Liver (tissue), 8 donors: ENCODE measurements at regions not wholly inside any gene's neighbourhood (a gene's known extent, or its start where the extent isn't known, plus 50 kb on each side); places are given as distances from the start of the nearest gene placed in this dataset.

Experiments used
- DNase-seq: peaks from one replicate; pipeline ENCODE4 v3.0.0-alpha.2; 2017; ENCODE audit warnings: low spot score
- H3K27ac ChIP-seq, 2 donors: one replicate each; pipeline ENCODE4 v1.7.0; 2013; ENCODE audit warnings: inconsistent platforms in 2 of 2, low read length in 2 of 2, control low read depth in 1 of 2, low read depth in 1 of 2, mild to moderate bottlenecking in 1 of 2
- H3K27me3 ChIP-seq, 4 donors: one replicate each; pipeline versions ENCODE4 v1.6.1 to v1.7.0; 2013; ENCODE audit warnings: low read length in 3 of 4, inconsistent platforms in 1 of 4, mild to moderate bottlenecking in 1 of 4, moderate library complexity in 1 of 4; ENCODE audit not compliant: control insufficient read depth in 4 of 4, insufficient read depth in 4 of 4
- H3K36me3 ChIP-seq, 4 donors: one replicate each; pipeline versions ENCODE4 v1.6.1 to v1.7.0; 2013; ENCODE audit warnings: low read length in 3 of 4, mild to moderate bottlenecking in 3 of 4, low read depth in 1 of 4, moderate library complexity in 1 of 4; ENCODE audit not compliant: control insufficient read depth in 4 of 4, insufficient read depth in 3 of 4
- H3K4me1 ChIP-seq, 4 donors: one replicate each; pipeline versions ENCODE4 v1.6.1 to v1.7.0; 2013; ENCODE audit warnings: low read length in 3 of 4, mild to moderate bottlenecking in 3 of 4, moderate library complexity in 1 of 4; ENCODE audit not compliant: control insufficient read depth in 4 of 4, insufficient read depth in 4 of 4
- H3K4me3 ChIP-seq, 3 donors: one replicate each; pipeline versions ENCODE4 v1.6.1 to v1.7.0; 2013; ENCODE audit warnings: low read length in 3 of 3, control low read depth in 1 of 3, low read depth in 1 of 3, mild to moderate bottlenecking in 1 of 3
- H3K9ac ChIP-seq, 2 donors: one replicate each; pipeline ENCODE4 v1.7.0; 2013; ENCODE audit warnings: low read length in 2 of 2, mild to moderate bottlenecking in 2 of 2, moderate library complexity in 2 of 2, control low read depth in 1 of 2, low read depth in 1 of 2
- H3K9me3 ChIP-seq, 4 donors: one replicate each; pipeline versions ENCODE4 v1.6.1 to v1.7.0; 2013; ENCODE audit warnings: low read length in 3 of 4; ENCODE audit not compliant: control insufficient read depth in 4 of 4
- ATF3 ChIP-seq: IDR thresholded peaks from 2 replicates; pipeline ENCODE4 v1.6.1; 2016; ENCODE audit warnings: antibody characterized with exemption
- CTCF ChIP-seq: fragments of 150-350 bp; IDR thresholded peaks from 2 replicates; pipeline ENCODE4 v1.5.1; 2017; ENCODE audit warnings: improper control_type of control experiment, low read depth, low read length; ENCODE audit not compliant: missing input control
- EGR1 ChIP-seq, 2 donors: IDR thresholded peaks; 2 replicates each; pipeline ENCODE4 v1.6.1; 2016 to 2018; ENCODE audit warnings: antibody characterized with exemption in 2 of 2, low read depth in 2 of 2
- FOXA1 ChIP-seq: IDR thresholded peaks from 2 replicates; pipeline ENCODE4 v1.6.1; 2016; ENCODE audit warnings: antibody characterized with exemption
- GABPA ChIP-seq, 2 donors: IDR thresholded peaks in 1 of 2; conservative IDR thresholded peaks in 1 of 2; 2 replicates each; pipeline ENCODE4 v1.6.1; 2016; ENCODE audit warnings: antibody characterized with exemption in 2 of 2, mild to moderate bottlenecking in 1 of 2, moderate library complexity in 1 of 2
- HNF4A ChIP-seq, 2 donors: conservative IDR thresholded peaks; 2 replicates each; pipeline ENCODE4 v1.6.1; 2016; ENCODE audit warnings: antibody characterized with exemption in 2 of 2, mild to moderate bottlenecking in 2 of 2
- JUND ChIP-seq, 2 donors: IDR thresholded peaks; 2 replicates each; pipeline ENCODE4 v1.6.1; 2016; ENCODE audit warnings: antibody characterized with exemption in 2 of 2
- MAX ChIP-seq: IDR thresholded peaks from 2 replicates; pipeline ENCODE4 v1.6.1; 2016; ENCODE audit warnings: antibody characterized with exemption
- RAD21 ChIP-seq, 2 donors: IDR thresholded peaks; 2 replicates each; pipeline ENCODE4 v1.6.1; 2016; ENCODE audit warnings: antibody characterized with exemption in 2 of 2, mild to moderate bottlenecking in 2 of 2
- REST ChIP-seq: IDR thresholded peaks from 2 replicates; pipeline ENCODE4 v1.6.1; 2016; ENCODE audit warnings: antibody characterized with exemption, mild to moderate bottlenecking
- RXRA ChIP-seq, 2 donors: IDR thresholded peaks; 2 replicates each; pipeline ENCODE4 v1.6.1; 2017 to 2018; ENCODE audit warnings: antibody characterized with exemption in 2 of 2, mild to moderate bottlenecking in 1 of 2
- SP1 ChIP-seq: IDR thresholded peaks from 2 replicates; pipeline ENCODE4 v1.6.1; 2018; ENCODE audit warnings: antibody characterized with exemption, mild to moderate bottlenecking
- TAF1 ChIP-seq: conservative IDR thresholded peaks from 2 replicates; pipeline ENCODE4 v1.6.1; 2016; ENCODE audit warnings: antibody characterized with exemption, mild to moderate bottlenecking
- YY1 ChIP-seq: IDR thresholded peaks from 2 replicates; pipeline ENCODE4 v1.6.1; 2016; ENCODE audit warnings: antibody characterized with exemption, mild to moderate bottlenecking
- ZBTB33 ChIP-seq: IDR thresholded peaks from 2 replicates; pipeline ENCODE4 v1.6.1; 2016; ENCODE audit warnings: antibody characterized with exemption
- WGBS: extraction: QIAGEN DNeasy Blood & Tissue Kit; methylation state at CpG from one replicate; pipeline ENCODE4 v1.1.7; 2013; 5-methylcytosine and 5-hydroxymethylcytosine counted together
- donor health status: healthy.
- donor health status: healthy.
- donor health status: healthy.
- donor health status: healthy.
- donor health status: healthy.

GRCh38 chr6:88529726-88530125 is 363.6 kb upstream of the CNR1 start (continued):
- no peak for TF ChIP-seq SP1

- Histone ChIP-seq H3K27me3 (no peaks in the 10 kb centered on the region), H3K9ac (no peak overlapping the region), H3K36me3 (no peaks in the 10 kb centered on the region), H3K4me3 (no peak overlapping the region), H3K9me3 (peaks cover 0 to 2% (median 0%) of the 10 kb centered on the region in 4 donors), H3K4me1 (no peaks in the 10 kb centered on the region), H3K27ac (no peak overlapping the region)
- no peak for TF ChIP-seq CTCF
- no peak for TF ChIP-seq MAX
- no peak for TF ChIP-seq TAF1
- no peak for TF ChIP-seq GABPA (IDR thresholded peaks at IDR 0.05 in 1 of 2, conservative IDR thresholded peaks at IDR 0.05 in 1 of 2)
- no peak for TF ChIP-seq RXRA (IDR thresholded peaks at IDR 0.05)
- no peak for TF ChIP-seq RAD21 (IDR thresholded peaks at IDR 0.05)
- TF ChIP-seq ZBTB33 = no peak
- TF ChIP-seq YY1 = no peak
- no peak for TF ChIP-seq REST
- no peak for TF ChIP-seq HNF4A (conservative IDR thresholded peaks at IDR 0.05)
- no peak for TF ChIP-seq JUND (IDR thresholded peaks at IDR 0.05)
- TF ChIP-seq ATF3 = no peak
- TF ChIP-seq FOXA1 = no peak
- no peak for TF ChIP-seq EGR1 (IDR thresholded peaks at IDR 0.05; ENCODE audit: low read depth in 2 of 2)
- DNase-seq = no peak
- WGBS = 77% methylated on average over 7 of the region's 7 CpGs
Measured at GRCh38 chr6:88520445-88520844, 354.3 kb upstream of the CNR1 start.

GRCh38 chr6:88520017-88520338 is 353.8 kb upstream of the CNR1 start:
- H3K27me3 ChIP-seq = no peaks in the 10 kb centered on the region
- no peak overlapping the region for H3K9ac ChIP-seq
- H3K4me1 ChIP-seq = no peaks in the 10 kb centered on the region

More at GRCh38 chr6:88520017-88520338, 353.8 kb upstream of the CNR1 start:
- H3K36me3 ChIP-seq = no peaks in the 10 kb centered on the region
- DNase-seq = no peak
- TF ChIP-seq TAF1 (no peak), SP1 (no peak), ZBTB33 (no peak)
- no peak overlapping the region for H3K4me3 ChIP-seq
- H3K27ac ChIP-seq = no peak overlapping the region
- peaks cover 0 to 2% (median 0%) of the 10 kb centered on the region in 4 donors for H3K9me3 ChIP-seq
